ENCODE measurements at regions not wholly inside any gene's neighbourhood (a gene's known extent, or its start where the extent isn't known, plus 50 kb on each side); places are given as distances from the start of the nearest gene placed in this dataset.

GRCh38 chr7:10034843-10035556 lies 938.7 kb upstream of the PHF14 start:
- peak overlapping the region; percentile 47 for H3K27ac ChIP-seq (ENCODE audit: low read length)
- no peaks in the 10 kb centered on the region for H3K79me2 ChIP-seq (ENCODE audit: low read length)
- peak overlapping the region; percentile 47 for H3K4me2 ChIP-seq (ENCODE audit: low read length)
- TF ChIP-seq EZH2phosphoT487 (IDR thresholded peaks at IDR 0.05; ENCODE audit: low read depth): no peak
- TF ChIP-seq CTCF (IDR thresholded peaks at IDR 0.05; ENCODE audit: low read depth, low read length): no peak
- H3K4me3 ChIP-seq (ENCODE audit: low read length): no peak overlapping the region
- H3K9ac ChIP-seq (ENCODE audit: low read length): no peak overlapping the region
- H3K9me3 ChIP-seq (ENCODE audit: insufficient read depth, low read length): no peaks in the 10 kb centered on the region
- H2AFZ ChIP-seq (ENCODE audit: low read depth, low read length): 0 out of 2 replicates have a peak overlapping the region, but pooled peaks have one; percentile 25
- no peaks in the 10 kb centered on the region for H3K27me3 ChIP-seq (ENCODE audit: low read depth, low read length)
- peaks cover 18% of the 10 kb centered on the region for H3K4me1 ChIP-seq (ENCODE audit: low read length)
- no peaks in the 10 kb centered on the region for H3K36me3 ChIP-seq (replicated peaks; ENCODE audit: low read depth, low read length)
- H4K20me1 ChIP-seq (ENCODE audit: insufficient read depth, low read length): no peaks in the 10 kb centered on the region

GRCh38 chr7:10036693-10037092 lies 937.0 kb upstream of the PHF14 start:
- Histone ChIP-seq H3K4me1 (ENCODE audit: low read length) (peaks cover 18% of the 10 kb centered on the region), H3K9ac (ENCODE audit: low read length) (no peak overlapping the region), H4K20me1 (ENCODE audit: insufficient read depth, low read length) (no peaks in the 10 kb centered on the region), H3K79me2 (ENCODE audit: low read length) (no peaks in the 10 kb centered on the region), H3K4me2 (ENCODE audit: low read length) (no peak overlapping the region), H2AFZ (ENCODE audit: low read depth, low read length) (no peak overlapping the region), H3K9me3 (ENCODE audit: insufficient read depth, low read length) (no peaks in the 10 kb centered on the region), H3K27ac (ENCODE audit: low read length) (no peak overlapping the region), H3K27me3 (ENCODE audit: low read depth, low read length) (no peaks in the 10 kb centered on the region), H3K4me3 (ENCODE audit: low read length) (no peak overlapping the region), H3K36me3 (replicated peaks; ENCODE audit: low read depth, low read length) (no peaks in the 10 kb centered on the region)
- no peak for TF ChIP-seq CTCF (IDR thresholded peaks at IDR 0.05; ENCODE audit: low read depth, low read length)
- no peak for TF ChIP-seq EZH2phosphoT487 (IDR thresholded peaks at IDR 0.05; ENCODE audit: low read depth)

- Histone ChIP-seq H2AFZ (ENCODE audit: low read depth, low read length) (no peak overlapping the region), H3K4me2 (ENCODE audit: low read length) (no peak overlapping the region), H3K9me3 (ENCODE audit: insufficient read depth, low read length) (no peaks in the 10 kb centered on the region), H3K4me1 (ENCODE audit: low read length) (peaks cover 18% of the 10 kb centered on the region), H3K27me3 (ENCODE audit: low read depth, low read length) (no peaks in the 10 kb centered on the region), H4K20me1 (ENCODE audit: insufficient read depth, low read length) (no peaks in the 10 kb centered on the region), H3K4me3 (ENCODE audit: low read length) (no peak overlapping the region), H3K36me3 (replicated peaks; ENCODE audit: low read depth, low read length) (no peaks in the 10 kb centered on the region), H3K27ac (ENCODE audit: low read length) (no peak overlapping the region), H3K9ac (ENCODE audit: low read length) (no peak overlapping the region), H3K79me2 (ENCODE audit: low read length) (no peaks in the 10 kb centered on the region)
- TF ChIP-seq CTCF (IDR thresholded peaks at IDR 0.05; ENCODE audit: low read depth, low read length) (no peak), EZH2phosphoT487 (IDR thresholded peaks at IDR 0.05; ENCODE audit: low read depth) (no peak)
Observed at GRCh38 chr7:10038351-10038750, 935.3 kb upstream of the PHF14 start.

GRCh38 chr7:10040674-10041073 lies 933.0 kb upstream of the PHF14 start:
- Histone ChIP-seq H3K79me2 (ENCODE audit: low read length) (no peaks in the 10 kb centered on the region), H3K4me3 (ENCODE audit: low read length) (no peak overlapping the region), H3K4me1 (ENCODE audit: low read length) (no peaks in the 10 kb centered on the region), H3K9ac (ENCODE audit: low read length) (no peak overlapping the region), H3K27ac (ENCODE audit: low read length) (no peak overlapping the region), H4K20me1 (ENCODE audit: insufficient read depth, low read length) (no peaks in the 10 kb centered on the region), H3K27me3 (ENCODE audit: low read depth, low read length) (no peaks in the 10 kb centered on the region), H3K9me3 (ENCODE audit: insufficient read depth, low read length) (no peaks in the 10 kb centered on the region), H3K36me3 (replicated peaks; ENCODE audit: low read depth, low read length) (no peaks in the 10 kb centered on the region), H2AFZ (ENCODE audit: low read depth, low read length) (no peak overlapping the region), H3K4me2 (ENCODE audit: low read length) (no peak overlapping the region)
- no peak for TF ChIP-seq CTCF (IDR thresholded peaks at IDR 0.05; ENCODE audit: low read depth, low read length)
- no peak for TF ChIP-seq EZH2phosphoT487 (IDR thresholded peaks at IDR 0.05; ENCODE audit: low read depth)

All from OCI-LY3 (cell line).